IMR-90 (cell line): ENCODE measurements at regions not wholly inside any gene's neighbourhood (a gene's known extent, or its start where the extent isn't known, plus 50 kb on each side); places are given as distances from the start of the nearest gene placed in this dataset.

Experiments used
- ATAC-seq: fragments of 200-7000 bp; cut with Tn5 transposase; 2 replicates; pipeline ENCODE4 v1.9.1; 2020; ENCODE audit warnings: low read depth, mild to moderate bottlenecking, moderate library complexity
- BruUV-seq: library from RNA; stranded (reverse); fragments of 400-500 nt; replicated peaks from 2 replicates; lab custom pipeline; 2021; lab: Mats Ljungman, UMichigan
- CTCF ChIA-PET: fragments of 300-600 bp; formaldehyde crosslinking; extraction: SDS; loops from one replicate; lab custom pipeline; 2021; ENCODE audit warnings: antibody characterized with exemption; lab: Yijun Ruan, JAX
- POLR2A ChIA-PET: fragments of 300-600 bp; sonication (Branson Sonifier 250); formaldehyde crosslinking; loops from one replicate; lab custom pipeline; 2022; ENCODE audit warnings: antibody characterized with exemption; ENCODE audit not compliant: unreplicated experiment; lab: Charles Lee
- DNase-seq: peaks from one replicate; pipeline ENCODE4 v3.0.0; 2013
- H2AFZ ChIP-seq: replicated peaks from 2 replicates; pipeline ENCODE3; 2013; ENCODE audit warnings: low read length, mild to moderate bottlenecking; ENCODE audit not compliant: poor library complexity
- H2AK5ac ChIP-seq: 2 replicates; pipeline ENCODE4 v1.6.1; 2013; ENCODE audit warnings: low read depth, low read length, inconsistent platforms
- H2AK9ac ChIP-seq: replicated peaks from 2 replicates; pipeline ENCODE3; 2013; ENCODE audit warnings: mild to moderate bottlenecking, low read depth, low read length, moderate library complexity; ENCODE audit not compliant: poor library complexity
- H2BK120ac ChIP-seq: 2 replicates; pipeline ENCODE4 v1.6.1; 2013; ENCODE audit warnings: low read depth, low read length, inconsistent platforms
- H2BK15ac ChIP-seq: 3 replicates; pipeline ENCODE4 v1.6.1; 2013; ENCODE audit warnings: low read depth, low read length, inconsistent platforms
- H2BK20ac ChIP-seq: 2 replicates; pipeline ENCODE4 v1.6.1; 2013; ENCODE audit warnings: low read depth, mild to moderate bottlenecking, inconsistent platforms, low read length, moderate library complexity
- H2BK5ac ChIP-seq: 2 replicates; pipeline ENCODE4 v1.6.1; 2013; ENCODE audit warnings: mild to moderate bottlenecking, low read depth, low read length, inconsistent platforms; ENCODE audit not compliant: poor library complexity, severe bottlenecking
- H3K14ac ChIP-seq: replicated peaks from 2 replicates; pipeline ENCODE4 v1.6.1; 2013; ENCODE audit warnings: low read depth, low read length, inconsistent platforms
- H3K18ac ChIP-seq: 2 replicates; pipeline ENCODE4 v1.6.1; 2013; ENCODE audit warnings: low read depth, low read length, control low read depth
- H3K23ac ChIP-seq: 2 replicates; pipeline ENCODE4 v1.6.1; 2013; ENCODE audit warnings: low read depth, low read length, inconsistent platforms
- H3K27ac ChIP-seq: 2 replicates; pipeline ENCODE4 v1.5.1; 2013; ENCODE audit warnings: mild to moderate bottlenecking, control low read depth, low read length; ENCODE audit not compliant: insufficient read depth
- H3K27me3 ChIP-seq: 2 replicates; pipeline ENCODE4 v1.6.1; 2013; ENCODE audit warnings: low read length; ENCODE audit not compliant: control insufficient read depth, insufficient read depth
- H3K36me3 ChIP-seq: 2 replicates; pipeline ENCODE4 v1.6.1; 2013; ENCODE audit warnings: low read length, mixed read lengths; ENCODE audit not compliant: control insufficient read depth, insufficient read depth
- H3K4ac ChIP-seq: 2 replicates; pipeline ENCODE4 v1.6.1; 2013; ENCODE audit warnings: low read depth, low read length, inconsistent platforms
- H3K4me1 ChIP-seq: 2 replicates; pipeline ENCODE4 v1.6.1; 2013; ENCODE audit warnings: low read length, mixed read lengths; ENCODE audit not compliant: control insufficient read depth, insufficient read depth
- H3K4me2 ChIP-seq: 2 replicates; pipeline ENCODE4 v1.6.1; 2013; ENCODE audit warnings: low read depth, mild to moderate bottlenecking, control low read depth, low read length, moderate library complexity
- H3K4me3 ChIP-seq: 2 replicates; pipeline ENCODE4 v1.5.1; 2013; ENCODE audit warnings: low read depth, mild to moderate bottlenecking, control low read depth, low read length, moderate library complexity; ENCODE audit not compliant: insufficient read depth
- H3K56ac ChIP-seq: 2 replicates; pipeline ENCODE4 v1.6.1; 2013; ENCODE audit warnings: low read length, inconsistent platforms; ENCODE audit not compliant: insufficient read depth; ENCODE audit errors: extremely low read depth
- H3K79me1 ChIP-seq, 2 experiments: 2 replicates each; pipeline ENCODE4 v1.6.1; 2013; ENCODE audit warnings: low read length in 2 of 2, inconsistent platforms in 1 of 2, low read depth in 1 of 2
- H3K9ac ChIP-seq: 2 replicates; pipeline ENCODE4 v1.6.1; 2013; ENCODE audit warnings: low read depth, low read length, control low read depth
- H3K9me1 ChIP-seq: 2 replicates; pipeline ENCODE4 v1.6.1; 2013; ENCODE audit warnings: low read length, inconsistent platforms; ENCODE audit not compliant: insufficient read depth
- H3K9me3 ChIP-seq: 2 replicates; pipeline ENCODE4 v1.6.1; 2013; ENCODE audit warnings: low read length; ENCODE audit not compliant: control insufficient read depth, insufficient read depth
- H4K20me1 ChIP-seq: 2 replicates; pipeline ENCODE4 v1.6.1; 2013; ENCODE audit warnings: low read length, inconsistent platforms; ENCODE audit not compliant: insufficient read depth
- H4K5ac ChIP-seq: 2 replicates; pipeline ENCODE4 v1.6.1; 2013; ENCODE audit warnings: mild to moderate bottlenecking, low read depth, low read length, control low read depth
- H4K8ac ChIP-seq, 2 experiments: 2 replicates each; pipeline ENCODE4 v1.6.1; 2013; ENCODE audit warnings: low read depth in 2 of 2, low read length in 2 of 2, control low read depth in 1 of 2, inconsistent platforms in 1 of 2
- H4K91ac ChIP-seq: 2 replicates; pipeline ENCODE4 v1.6.1; 2013; ENCODE audit warnings: low read depth, low read length, inconsistent platforms; ENCODE audit not compliant: insufficient read depth
- CHD1 ChIP-seq: IDR thresholded peaks from 2 replicates; pipeline ENCODE4 v1.6.1; 2012; ENCODE audit warnings: low read depth, low read length, improper control_type of control experiment
- NFE2L2 ChIP-seq: fragments of 150-350 bp; IDR thresholded peaks from 2 replicates; pipeline ENCODE4 v1.6.1; 2016; ENCODE audit warnings: low read depth, mild to moderate bottlenecking, low read length
- WGBS, 2 experiments: methylation state at CpG; one replicate each; pipeline versions ENCODE4 v1.1.5 to v1.1.7; 2013; ENCODE audit warnings: missing lambda C conversion rate in 2 of 2; ENCODE audit not compliant: insufficient read length in 1 of 2; ENCODE audit errors: extremely low coverage in 2 of 2; 5-methylcytosine and 5-hydroxymethylcytosine counted together
- dilution Hi-C: fragments of 300-500 bp; cut with HindIII; formaldehyde crosslinking; loops from one replicate; pipeline ENCODE4 v1.14.3; 2018; ENCODE audit warnings: low sequenced_read_pairs; ENCODE audit not compliant: unreplicated experiment
- in situ Hi-C: fragments of 300-500 bp; cut with MboI; formaldehyde crosslinking; loops from 3 replicates; pipeline ENCODE4 v1.14.3; 2019; ENCODE audit warnings: low sequenced_read_pairs, inconsistent platforms, mixed read lengths
- intact Hi-C: fragments of 100-400 bp; cut with micrococcal nuclease; formaldehyde crosslinking; loops from 2 replicates; pipeline ENCODE4 v1.10.0; 2022

- CTCF ChIA-PET = no interaction called here
- no TSS peak for BruUV-seq
- no peak overlapping the region for H2BK15ac ChIP-seq
- 0 out of 2 replicates have a peak, but pooled peaks cover 2% of the 10 kb centered on the region for H3K4me1 ChIP-seq
- H2AK5ac ChIP-seq = no peak overlapping the region
- no peaks in the 10 kb centered on the region for H3K36me3 ChIP-seq
- in situ Hi-C loops = no loop called here
- intact Hi-C loops = no loop called here
- no peak overlapping the region for H4K8ac ChIP-seq
- DNase-seq (no peak), ATAC-seq (no peak)
- no peak overlapping the region for H3K4me2 ChIP-seq
- H3K9me1 ChIP-seq = no peaks in the 10 kb centered on the region
- no peak overlapping the region for H3K27ac ChIP-seq
- H3K23ac ChIP-seq = no peak overlapping the region
- no peak overlapping the region for H3K9ac ChIP-seq
- no peak overlapping the region for H3K56ac ChIP-seq
- H4K20me1 ChIP-seq = no peaks in the 10 kb centered on the region
- H2BK5ac ChIP-seq = no peak overlapping the region
- H3K79me1 ChIP-seq = no peaks in the 10 kb centered on the region
- no peak overlapping the region for H3K14ac ChIP-seq
- dilution Hi-C loops = no loop called here
- 89% methylated on average over 1 of the region's 2 CpGs; no CpG with 5 or more reads in 1 of the 2 experiments for WGBS, 2 experiments
- H3K18ac ChIP-seq = no peak overlapping the region
- no peak overlapping the region for H2AK9ac ChIP-seq
- H3K27me3 ChIP-seq = no peaks in the 10 kb centered on the region
- H2AFZ ChIP-seq = no peak overlapping the region
- H2BK20ac ChIP-seq = no peak overlapping the region
- no peak for TF ChIP-seq CHD1
- TF ChIP-seq NFE2L2 = no peak
- H3K4ac ChIP-seq = no peak overlapping the region
- POLR2A ChIA-PET = no interaction called here
- no peak overlapping the region for H3K4me3 ChIP-seq
- H2BK120ac ChIP-seq = no peak overlapping the region
- H4K5ac ChIP-seq = no peak overlapping the region
- no peak overlapping the region for H4K91ac ChIP-seq
- H3K9me3 ChIP-seq = peaks cover 1% of the 10 kb centered on the region; the same call in 1 of the 2 replicates
Observed at GRCh38 chr11:100585728-100586127, 101.4 kb upstream of the ARHGAP42 start.
